ENCODE measurements at regions not wholly inside any gene's neighbourhood (a gene's known extent, or its start where the extent isn't known, plus 50 kb on each side); places are given as distances from the start of the nearest gene placed in this dataset.

GRCh38 chr10:28837613-28838390 is 160.5 kb downstream of the BAMBI start:
- H3K9ac ChIP-seq (ENCODE audit: low read depth in 1 of 2, low read length in 2 of 2), result no peak overlapping the region
- no peaks in the 10 kb centered on the region for H3K4me1 ChIP-seq (ENCODE audit: control insufficient read depth in 4 of 4, insufficient read depth in 4 of 4, low read length in 3 of 4)
- H3K36me3 ChIP-seq (ENCODE audit: control insufficient read depth in 4 of 4, insufficient read depth in 3 of 4, low read depth in 1 of 4, low read length in 3 of 4), result no peaks in the 10 kb centered on the region
- H3K4me3 ChIP-seq (ENCODE audit: low read depth in 1 of 3, low read length in 3 of 3), result no peak overlapping the region
- no peak for TF ChIP-seq RAD21 (IDR thresholded peaks at IDR 0.05)
- TF ChIP-seq YY1 (IDR thresholded peaks at IDR 0.05), result no peak
- no peak for TF ChIP-seq ATF3 (IDR thresholded peaks at IDR 0.05)
- no peak for TF ChIP-seq HNF4A (conservative IDR thresholded peaks at IDR 0.05)
- no peak for TF ChIP-seq HNF4G (IDR thresholded peaks at IDR 0.05)
- no peak for TF ChIP-seq ZBTB33 (IDR thresholded peaks at IDR 0.05)
- TF ChIP-seq, protein P1, sequence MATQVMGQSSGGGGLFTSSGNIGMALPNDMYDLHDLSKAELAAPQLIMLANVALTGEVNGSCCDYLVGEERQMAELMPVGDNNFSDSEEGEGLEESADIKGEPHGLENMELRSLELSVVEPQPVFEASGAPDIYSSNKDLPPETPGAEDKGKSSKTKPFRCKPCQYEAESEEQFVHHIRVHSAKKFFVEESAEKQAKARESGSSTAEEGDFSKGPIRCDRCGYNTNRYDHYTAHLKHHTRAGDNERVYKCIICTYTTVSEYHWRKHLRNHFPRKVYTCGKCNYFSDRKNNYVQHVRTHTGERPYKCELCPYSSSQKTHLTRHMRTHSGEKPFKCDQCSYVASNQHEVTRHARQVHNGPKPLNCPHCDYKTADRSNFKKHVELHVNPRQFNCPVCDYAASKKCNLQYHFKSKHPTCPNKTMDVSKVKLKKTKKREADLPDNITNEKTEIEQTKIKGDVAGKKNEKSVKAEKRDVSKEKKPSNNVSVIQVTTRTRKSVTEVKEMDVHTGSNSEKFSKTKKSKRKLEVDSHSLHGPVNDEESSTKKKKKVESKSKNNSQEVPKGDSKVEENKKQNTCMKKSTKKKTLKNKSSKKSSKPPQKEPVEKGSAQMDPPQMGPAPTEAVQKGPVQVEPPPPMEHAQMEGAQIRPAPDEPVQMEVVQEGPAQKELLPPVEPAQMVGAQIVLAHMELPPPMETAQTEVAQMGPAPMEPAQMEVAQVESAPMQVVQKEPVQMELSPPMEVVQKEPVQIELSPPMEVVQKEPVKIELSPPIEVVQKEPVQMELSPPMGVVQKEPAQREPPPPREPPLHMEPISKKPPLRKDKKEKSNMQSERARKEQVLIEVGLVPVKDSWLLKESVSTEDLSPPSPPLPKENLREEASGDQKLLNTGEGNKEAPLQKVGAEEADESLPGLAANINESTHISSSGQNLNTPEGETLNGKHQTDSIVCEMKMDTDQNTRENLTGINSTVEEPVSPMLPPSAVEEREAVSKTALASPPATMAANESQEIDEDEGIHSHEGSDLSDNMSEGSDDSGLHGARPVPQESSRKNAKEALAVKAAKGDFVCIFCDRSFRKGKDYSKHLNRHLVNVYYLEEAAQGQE (IDR thresholded peaks at IDR 0.05), result no peak
- TF ChIP-seq TAF1 (conservative IDR thresholded peaks at IDR 0.05), result no peak
- no peak for TF ChIP-seq RXRA (IDR thresholded peaks at IDR 0.05)
- TF ChIP-seq GABPA (IDR thresholded peaks at IDR 0.05 in 1 of 2, conservative IDR thresholded peaks at IDR 0.05 in 1 of 2), result no peak
- no peak for TF ChIP-seq NR2F2 (IDR thresholded peaks at IDR 0.05)
- no peak for TF ChIP-seq FOXA2 (IDR thresholded peaks at IDR 0.05)
- TF ChIP-seq SP1 (IDR thresholded peaks at IDR 0.05), result no peak
- TF ChIP-seq EGR1 (IDR thresholded peaks at IDR 0.05; ENCODE audit: low read depth in 2 of 2), result no peak
- 79% methylated on average over 3 of the region's 3 CpGs for WGBS
- no peak overlapping the region for H3K27ac ChIP-seq (ENCODE audit: low read depth in 1 of 2, low read length in 2 of 2)
- H3K27me3 ChIP-seq (ENCODE audit: control insufficient read depth in 4 of 4, insufficient read depth in 4 of 4, low read length in 3 of 4), result no peaks in the 10 kb centered on the region
- no peak for DNase-seq (ENCODE audit: low spot score)
- H3K9me3 ChIP-seq (ENCODE audit: control insufficient read depth in 4 of 4, low read length in 3 of 4), result no peaks in the 10 kb centered on the region

DNA sequence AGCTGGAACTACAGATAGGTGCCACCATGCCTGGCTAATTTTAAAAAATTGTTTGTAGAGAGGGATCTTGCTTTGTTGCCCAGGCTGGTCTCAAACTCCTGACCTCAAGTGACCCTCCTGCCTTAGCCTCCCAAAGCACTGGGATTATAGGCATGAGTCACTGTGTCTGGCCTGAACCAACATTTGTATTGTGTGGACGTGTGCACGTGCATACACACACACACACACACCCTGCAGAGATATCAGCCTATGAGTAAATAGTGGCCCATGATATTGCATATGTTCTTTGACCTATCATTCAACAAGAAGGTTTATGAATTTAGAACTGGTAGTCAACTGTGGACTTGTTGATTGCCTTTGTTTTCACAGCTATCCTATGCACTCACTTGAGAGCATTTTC is 161.6 kb downstream of the BAMBI start:
- H3K4me3 ChIP-seq (ENCODE audit: low read depth in 1 of 3, low read length in 3 of 3), result no peak overlapping the region
- H3K36me3 ChIP-seq (ENCODE audit: control insufficient read depth in 4 of 4, insufficient read depth in 3 of 4, low read depth in 1 of 4, low read length in 3 of 4), result no peaks in the 10 kb centered on the region
- TF ChIP-seq ZBTB33 (IDR thresholded peaks at IDR 0.05), result no peak
- no peak for TF ChIP-seq GABPA (IDR thresholded peaks at IDR 0.05 in 1 of 2, conservative IDR thresholded peaks at IDR 0.05 in 1 of 2)
- TF ChIP-seq RXRA (IDR thresholded peaks at IDR 0.05), result peak in 1 of 2 donors; percentile 6
- TF ChIP-seq HNF4A (conservative IDR thresholded peaks at IDR 0.05), result no peak
- no peak overlapping the region for H3K9ac ChIP-seq (ENCODE audit: low read depth in 1 of 2, low read length in 2 of 2)
- no peaks in the 10 kb centered on the region for H3K27me3 ChIP-seq (ENCODE audit: control insufficient read depth in 4 of 4, insufficient read depth in 4 of 4, low read length in 3 of 4)
- no peak for DNase-seq (ENCODE audit: low spot score)
- no peaks in the 10 kb centered on the region for H3K4me1 ChIP-seq (ENCODE audit: control insufficient read depth in 4 of 4, insufficient read depth in 4 of 4, low read length in 3 of 4)
- H3K27ac ChIP-seq (ENCODE audit: low read depth in 1 of 2, low read length in 2 of 2), result no peak overlapping the region
- 53% methylated on average over 2 of the region's 2 CpGs for WGBS
- H3K9me3 ChIP-seq (ENCODE audit: control insufficient read depth in 4 of 4, low read length in 3 of 4), result peaks cover 0 to under 1% (median 0%) of the 10 kb centered on the region in 4 donors
